DMS79 (cell line): ENCODE measurements at regions not wholly inside any gene's neighbourhood (a gene's known extent, or its start where the extent isn't known, plus 50 kb on each side); places are given as distances from the start of the nearest gene placed in this dataset.

Experiments
- DNase-seq: peaks from one replicate; lab custom pipeline; 2025; lab: John Stamatoyannopoulos, UW

DNA sequence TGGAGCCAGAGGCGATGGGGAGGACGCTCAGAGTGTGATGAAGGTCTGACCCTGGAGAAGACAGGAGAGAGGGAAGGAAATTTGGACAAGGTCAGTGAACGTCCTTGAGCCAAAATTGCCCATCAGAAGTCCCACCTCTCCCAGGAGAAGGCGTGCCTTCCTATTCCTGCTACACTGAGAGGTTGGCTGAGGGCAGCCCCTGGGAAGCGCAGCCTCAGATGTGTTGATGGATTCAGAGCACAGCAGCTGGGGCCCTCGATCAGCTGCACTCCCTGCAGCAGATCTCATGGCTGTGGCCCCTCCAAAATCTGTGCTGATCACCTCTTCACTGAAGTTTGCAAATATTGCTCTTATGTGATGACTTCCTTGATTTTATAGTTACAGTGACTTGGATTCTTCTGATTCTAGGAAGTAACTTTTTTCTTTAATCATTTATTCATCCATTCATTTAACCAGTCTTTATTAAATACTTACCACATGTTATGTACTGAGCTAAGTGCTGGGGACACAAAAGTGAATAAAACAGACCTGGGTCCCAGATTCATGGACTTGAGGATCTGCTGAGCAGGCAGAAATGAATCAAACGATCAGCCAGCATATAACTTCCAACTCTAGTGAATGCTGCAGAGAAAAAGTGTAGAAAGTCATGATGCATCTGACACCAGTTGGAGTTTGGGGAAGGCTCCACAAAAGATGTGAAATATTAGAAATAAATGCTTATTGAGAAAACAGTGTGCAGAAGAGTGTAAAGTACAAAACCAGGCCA, 69.6 kb upstream of the ARMC2 start:
- DNase-seq = no peak

DNA sequence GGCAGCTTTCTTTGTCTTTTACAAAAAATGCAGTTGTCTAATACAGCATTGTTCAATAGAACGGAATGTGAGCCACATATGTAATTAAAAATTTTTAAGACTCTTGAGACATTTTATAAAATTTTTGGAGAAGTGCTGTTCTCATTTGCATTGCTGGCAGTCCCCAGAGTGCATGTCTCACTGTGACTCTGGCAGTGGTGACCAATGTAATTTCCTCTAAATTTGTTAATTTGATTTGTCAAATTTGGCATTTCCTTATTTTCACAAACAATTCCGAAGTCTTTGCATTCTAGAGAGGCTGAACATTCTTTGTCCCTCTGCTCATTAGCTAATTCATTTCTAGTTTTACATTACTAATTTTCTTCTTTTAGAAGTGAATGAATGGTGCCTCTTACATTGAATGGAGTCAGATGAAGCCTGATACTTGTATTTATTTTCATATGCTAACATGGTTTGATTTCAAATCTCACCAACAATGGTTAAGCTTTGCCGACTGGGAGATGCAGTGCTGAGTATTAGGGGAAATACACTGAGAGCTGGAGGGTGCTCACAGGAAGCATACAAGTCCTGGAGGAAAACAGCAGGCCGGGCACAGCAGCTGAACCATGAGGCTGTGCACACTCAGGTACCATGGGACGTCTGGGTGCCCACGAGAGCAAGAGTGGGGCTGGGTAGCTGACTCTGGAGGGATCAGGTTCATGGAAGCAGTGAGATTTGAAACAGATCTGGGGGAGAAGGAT, 68.5 kb upstream of the ARMC2 start:
- DNase-seq = no peak

DNA sequence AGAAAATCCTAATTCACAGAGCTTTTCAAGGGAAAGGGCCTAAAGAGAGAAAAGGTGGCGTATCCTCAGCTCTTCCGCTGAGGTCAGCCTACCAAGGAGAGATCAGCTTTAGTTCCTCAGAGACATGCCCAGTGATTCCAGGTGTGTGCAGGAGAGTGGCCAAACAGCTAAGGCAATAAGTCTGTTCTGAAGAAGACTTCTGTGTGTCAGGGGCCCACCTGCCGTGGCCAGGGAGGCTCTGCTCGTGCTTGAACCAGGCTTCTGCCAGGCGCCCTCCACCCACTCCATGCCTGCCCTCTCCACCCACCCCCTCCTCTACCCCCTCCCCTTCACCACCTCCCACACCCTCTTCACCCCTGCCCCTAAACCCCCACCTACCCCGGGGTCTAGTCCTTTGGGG, 67.4 kb upstream of the ARMC2 start:
- no peak for DNase-seq

DNA sequence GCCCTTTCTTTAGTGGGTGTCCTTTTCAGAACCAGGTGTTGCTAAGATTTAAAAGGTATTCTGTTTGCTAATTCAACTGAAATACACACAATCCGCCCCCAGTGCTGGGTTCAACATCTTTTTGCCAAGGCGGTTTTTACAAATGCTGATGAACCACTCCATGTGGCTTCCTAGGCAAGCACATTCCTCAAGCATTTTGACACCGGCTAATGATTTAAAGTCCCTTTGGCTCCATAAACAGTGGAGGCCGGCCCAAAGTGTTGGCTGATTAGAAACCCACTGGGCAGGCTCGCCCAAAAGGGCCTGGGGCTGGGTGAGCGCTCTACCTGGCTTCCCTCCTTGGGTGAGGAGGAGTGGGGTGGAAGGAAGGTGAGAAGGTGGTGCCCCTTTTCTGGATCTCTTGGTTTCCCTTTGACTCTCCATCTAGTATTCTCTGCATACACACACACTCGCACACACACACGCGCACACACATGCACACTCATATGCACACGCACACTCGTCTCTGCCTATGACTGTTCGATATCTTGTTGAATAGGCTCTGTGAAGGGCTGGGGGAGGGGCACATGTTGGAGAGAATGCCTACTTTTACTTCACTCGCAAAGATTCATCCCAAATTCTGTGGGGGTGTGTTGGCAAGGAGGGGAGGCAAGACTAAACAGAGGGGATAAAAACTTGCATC, 66.7 kb upstream of the ARMC2 start:
- DNase-seq = no peak

DNA sequence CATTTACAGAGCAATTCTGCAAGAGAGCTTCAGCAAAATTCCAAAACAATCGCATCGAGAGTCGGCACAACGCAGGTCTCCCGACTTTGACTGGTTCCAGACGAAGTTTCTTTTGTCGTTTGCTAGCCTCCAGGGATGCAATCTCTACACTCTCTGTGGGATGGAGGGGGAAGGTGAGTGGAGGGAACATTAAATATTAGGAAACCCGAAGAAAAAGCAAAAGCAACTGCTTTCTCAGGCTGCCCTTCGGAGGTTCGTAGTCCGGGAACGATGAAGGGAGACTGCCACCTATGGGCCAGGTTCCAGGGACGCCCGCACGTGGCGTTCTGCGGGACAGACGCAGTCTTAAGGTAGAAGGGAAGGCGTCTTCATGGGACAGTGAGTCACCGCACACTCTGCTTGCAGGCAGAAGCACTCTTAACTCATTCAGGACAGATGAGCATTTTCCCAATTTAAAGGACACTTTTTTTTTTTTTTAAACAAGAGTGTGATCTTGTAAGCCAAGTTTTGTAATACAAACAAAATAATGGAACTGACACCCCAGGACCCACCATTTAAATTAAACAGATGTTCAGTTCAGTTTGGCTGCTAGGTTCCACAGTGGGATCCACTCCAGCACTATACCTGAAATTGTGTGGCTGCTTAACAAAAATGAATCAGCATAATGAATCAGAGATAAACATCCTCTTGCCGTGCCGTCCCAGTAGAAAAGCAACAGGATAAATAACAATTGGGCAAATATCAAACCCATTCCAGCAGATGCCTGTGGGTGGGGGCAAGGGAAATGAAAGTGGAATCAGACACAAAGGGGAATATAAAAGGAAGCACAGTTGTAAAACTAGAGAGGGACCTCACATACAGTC, 65.8 kb upstream of the ARMC2 start:
- no peak for DNase-seq

DNA sequence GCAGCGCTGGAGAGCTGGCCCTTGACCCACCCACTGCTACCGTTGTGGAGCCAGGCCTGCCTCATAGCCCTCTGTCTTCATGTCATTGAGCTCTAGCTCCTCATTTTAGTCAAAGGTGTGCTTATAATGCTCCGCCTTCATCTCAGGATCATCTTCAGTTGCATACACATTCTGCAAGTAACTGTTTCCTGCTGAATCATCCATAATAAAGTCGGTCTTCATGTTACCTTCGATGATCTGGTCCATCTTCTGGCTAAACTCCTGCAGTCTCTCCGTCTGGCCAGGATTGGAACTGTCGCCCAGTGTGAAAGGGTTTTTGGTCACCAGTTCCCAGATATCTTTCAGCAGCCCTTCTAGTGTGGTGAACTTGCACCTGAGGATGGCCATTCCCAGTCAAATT, 62.6 kb upstream of the ARMC2 start:
- no peak for DNase-seq

DNA sequence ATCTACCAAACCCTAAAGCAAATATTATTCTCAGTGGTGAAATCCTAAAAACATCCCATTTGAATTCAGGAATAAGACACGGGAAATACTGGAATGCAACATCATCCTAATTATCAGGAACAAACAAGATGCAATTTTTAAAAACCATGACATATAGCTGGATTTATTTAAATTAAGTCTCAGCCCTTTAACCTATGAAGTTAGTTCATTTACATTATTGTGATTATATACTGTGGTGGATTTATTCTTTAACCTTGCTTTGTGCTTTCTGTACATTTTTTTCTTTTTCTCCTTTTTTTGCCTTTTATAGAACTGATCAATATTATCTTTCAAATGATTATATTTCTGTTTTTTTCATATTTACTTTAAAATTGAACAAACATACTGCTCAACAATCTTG, 59.8 kb upstream of the ARMC2 start:
- DNase-seq = no peak

DNA sequence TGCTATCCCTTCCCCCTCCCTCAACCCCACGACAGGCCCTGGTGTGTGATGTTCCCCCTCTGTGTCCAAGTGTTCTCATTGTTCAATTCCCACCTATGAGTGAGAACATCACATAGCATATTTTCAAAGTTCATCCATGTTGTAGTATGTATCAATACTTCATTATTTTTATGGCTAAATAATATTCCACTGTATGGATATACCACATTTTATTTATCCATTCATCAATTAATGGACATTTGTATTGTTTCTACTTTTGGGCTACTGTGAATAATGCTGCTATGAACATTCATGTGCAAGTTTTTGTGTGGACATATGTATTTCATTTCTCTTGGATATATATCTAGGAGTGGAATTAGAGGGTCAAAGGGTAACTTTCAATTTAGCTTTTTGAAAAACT, 58.7 kb upstream of the ARMC2 start:
- no peak for DNase-seq

DNA sequence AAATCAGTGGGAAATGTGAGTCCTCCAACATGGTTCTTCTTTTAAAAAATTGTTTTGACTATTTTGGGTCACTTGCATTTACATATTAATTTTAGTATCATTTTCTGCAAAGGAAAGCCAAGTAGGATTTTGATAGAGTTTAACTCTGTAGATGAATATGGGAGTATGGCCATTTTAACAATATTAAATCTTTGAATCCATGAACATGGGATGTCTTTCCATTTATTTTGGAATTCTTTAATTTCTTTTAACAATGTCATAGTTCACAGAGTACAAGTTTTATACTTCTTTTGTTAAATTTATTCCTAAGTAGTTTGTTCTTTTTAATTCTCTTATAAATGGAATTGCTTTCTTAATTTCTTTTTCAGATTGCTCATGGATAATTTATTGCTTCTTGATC, 56.5 kb upstream of the ARMC2 start:
- DNase-seq = no peak

DNA sequence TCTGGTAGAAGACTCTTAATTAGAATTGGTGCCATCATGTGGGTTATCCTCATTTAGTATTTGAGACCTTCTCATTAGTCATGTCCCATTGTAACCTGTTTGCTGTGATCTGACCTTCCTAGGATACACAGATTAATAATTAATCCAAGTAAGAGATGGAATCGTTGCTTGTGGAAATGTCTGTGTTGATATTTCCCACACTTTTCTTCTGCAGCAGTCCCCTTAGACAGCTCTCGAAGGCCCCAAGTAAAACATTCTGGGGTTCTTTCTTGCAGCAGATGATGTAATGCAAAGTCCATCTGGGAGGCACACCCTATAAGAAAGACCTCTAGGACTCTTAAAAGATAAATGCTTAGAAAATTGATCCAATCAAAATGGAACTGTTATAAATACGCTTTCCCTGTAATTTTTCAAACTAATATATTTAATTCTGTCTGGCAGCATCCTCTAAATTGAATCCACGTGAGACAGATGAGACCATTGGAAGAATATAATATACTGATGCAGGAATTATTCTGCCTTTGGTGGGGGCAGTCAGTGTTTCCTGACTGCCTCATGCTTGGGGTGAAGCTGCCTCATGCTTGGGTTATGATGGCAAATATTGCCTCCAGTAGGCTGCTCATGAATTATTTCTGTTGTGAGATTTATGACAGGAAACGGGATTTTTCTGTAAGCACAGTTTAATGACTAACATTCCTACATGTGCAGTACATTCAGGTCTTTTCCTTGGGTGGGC, 54.5 kb upstream of the ARMC2 start:
- DNase-seq = no peak

DNA sequence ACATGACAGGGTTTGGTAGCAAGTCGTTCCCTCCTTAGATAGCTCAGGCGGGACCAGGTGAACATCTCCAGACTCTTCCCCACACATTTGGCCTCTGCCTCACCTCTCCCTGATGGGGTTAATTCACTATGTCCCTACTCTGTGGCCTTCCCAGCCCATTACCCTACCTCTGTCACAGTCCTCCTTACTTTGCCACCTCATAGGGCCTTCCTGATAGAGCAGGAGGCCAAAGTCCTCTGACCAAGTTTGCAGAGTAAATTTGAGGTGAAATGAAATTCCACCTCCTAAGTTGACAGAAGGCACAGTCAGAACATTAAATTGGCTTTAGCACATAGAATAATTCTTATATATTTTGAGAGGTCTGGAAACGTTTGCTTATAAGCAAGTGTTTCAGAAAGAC, 53.1 kb upstream of the ARMC2 start:
- DNase-seq = no peak

DNA sequence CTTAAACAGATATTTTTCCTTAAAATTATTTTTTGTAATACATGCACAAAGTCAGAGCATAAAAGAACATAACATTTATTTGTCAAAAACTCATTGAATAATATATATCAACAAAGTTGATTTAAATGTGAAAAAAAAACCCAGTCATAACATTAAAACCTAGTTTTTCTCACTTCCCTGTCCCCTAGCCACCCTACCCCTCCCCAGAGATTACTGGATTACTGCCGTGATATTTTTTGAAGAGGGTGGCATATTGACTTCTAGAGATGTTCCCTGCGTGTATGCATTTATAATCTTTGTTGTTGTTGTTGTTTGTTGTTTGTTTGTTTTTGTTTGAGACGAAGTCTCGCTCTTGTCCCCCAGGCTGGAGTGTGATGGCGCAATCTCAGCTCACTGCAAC, 52.4 kb upstream of the ARMC2 start:
- no peak for DNase-seq

DNA sequence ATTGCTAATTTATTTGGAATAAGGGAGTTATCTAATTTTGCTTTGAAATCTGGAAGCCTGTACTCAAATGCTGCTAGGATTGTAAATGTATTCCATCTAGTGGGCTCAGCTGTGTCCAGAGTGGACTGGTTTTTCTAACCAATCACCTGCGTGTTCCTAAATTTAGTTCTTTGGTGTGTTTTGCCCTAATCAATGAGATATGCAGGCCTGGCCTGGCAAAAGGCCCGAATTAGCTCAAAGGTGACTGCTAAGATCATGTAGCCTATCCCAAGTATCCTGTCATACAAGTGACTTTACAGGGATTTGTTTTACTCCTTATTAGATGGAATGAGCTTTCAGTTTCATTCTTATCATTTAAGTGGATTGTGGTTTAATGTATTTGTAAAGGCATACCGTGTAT, 51.3 kb upstream of the ARMC2 start:
- no peak for DNase-seq

DNA sequence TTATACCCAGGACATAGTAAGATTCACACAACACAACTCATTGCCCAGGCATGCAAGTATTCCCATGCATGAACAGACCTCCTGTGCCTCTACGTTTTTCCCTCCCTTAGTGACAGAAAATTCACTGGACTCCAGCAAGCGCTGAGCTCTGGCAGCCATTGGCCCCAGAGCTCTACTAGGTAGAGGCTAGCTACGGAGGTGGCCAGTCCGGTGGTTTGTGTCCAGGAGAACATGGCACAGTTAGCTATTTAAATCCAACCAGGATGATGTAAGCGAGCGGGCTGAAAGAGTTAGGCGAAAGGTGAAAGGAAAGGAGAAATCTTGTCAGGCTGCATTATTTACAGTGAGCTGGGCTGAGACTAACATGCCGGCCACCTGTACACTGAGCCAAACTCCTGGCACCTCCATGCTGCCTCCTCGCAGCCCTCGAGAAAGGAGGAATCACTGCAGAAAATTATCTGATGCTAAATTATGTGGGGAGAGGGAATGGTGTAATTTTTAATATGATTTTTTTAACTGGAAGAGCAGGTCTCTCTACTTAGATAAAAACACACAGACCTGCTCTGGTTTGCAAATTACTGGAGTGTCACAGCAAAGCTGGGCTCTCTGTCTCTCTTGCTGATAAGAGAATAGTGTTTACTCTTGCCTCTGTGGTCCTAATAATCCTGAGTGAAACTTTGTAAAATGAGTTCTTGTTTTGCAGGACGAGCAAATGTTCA, 50.1 kb upstream of the ARMC2 start:
- no peak for DNase-seq
